HG02678 (cell line): ENCODE measurements at regions not wholly inside any gene's neighbourhood (a gene's known extent, or its start where the extent isn't known, plus 50 kb on each side); places are given as distances from the start of the nearest gene placed in this dataset.
A peak's percentile ranks its signal among the peaks of the same experiment; 100 is the strongest.

Experiments used
- ATAC-seq: cut with Tn5 transposase; IDR thresholded peaks from one replicate; pipeline ENCODE4 v1.9.1; 2021; ENCODE audit warnings: mild to moderate bottlenecking, moderate library complexity; ENCODE audit not compliant: unreplicated experiment

GRCh38 chr2:226655871-226656270, 143.7 kb downstream of the IRS1 start:
- no peak for ATAC-seq

- ATAC-seq = no peak
Measured at GRCh38 chr2:226652983-226653765, 146.4 kb downstream of the IRS1 start.

GRCh38 chr2:226652369-226652768, 147.3 kb downstream of the IRS1 start:
- no peak for ATAC-seq

- ATAC-seq = peak; percentile 77
Measured at GRCh38 chr2:226649871-226650660, 149.6 kb downstream of the IRS1 start.

- no peak for ATAC-seq
Measured at GRCh38 chr2:226649201-226649600, 150.4 kb downstream of the IRS1 start.

- no peak for ATAC-seq
Measured at GRCh38 chr2:226647621-226648518, 151.8 kb downstream of the IRS1 start.

GRCh38 chr2:226644399-226644865, 155.2 kb downstream of the IRS1 start:
- no peak for ATAC-seq

GRCh38 chr2:226643946-226644282, 155.7 kb downstream of the IRS1 start:
- ATAC-seq = no peak

- ATAC-seq = no peak
Measured at GRCh38 chr2:226643030-226643945, 156.3 kb downstream of the IRS1 start.

GRCh38 chr2:226641008-226641407, 158.6 kb downstream of the IRS1 start:
- ATAC-seq = no peak

GRCh38 chr2:226640501-226640900, 159.1 kb downstream of the IRS1 start:
- ATAC-seq = no peak

- ATAC-seq = no peak
Measured at GRCh38 chr2:226639550-226639949, 160.1 kb downstream of the IRS1 start.

GRCh38 chr2:226638576-226638975, 161.0 kb downstream of the IRS1 start:
- ATAC-seq = no peak

- ATAC-seq = no peak
Measured at GRCh38 chr2:226637383-226637782, 162.2 kb downstream of the IRS1 start.

GRCh38 chr2:226636586-226636985, 163.0 kb downstream of the IRS1 start:
- ATAC-seq = no peak

- no peak for ATAC-seq
Measured at GRCh38 chr2:226634943-226635604, 164.5 kb downstream of the IRS1 start.

GRCh38 chr2:226631671-226632070, 167.9 kb downstream of the IRS1 start:
- ATAC-seq = no peak

GRCh38 chr2:226631187-226631586, 168.4 kb downstream of the IRS1 start:
- ATAC-seq = no peak

- no peak for ATAC-seq
Measured at GRCh38 chr2:226625946-226626345, 173.7 kb downstream of the IRS1 start.
